ENCODE measurements at regions not wholly inside any gene's neighbourhood (a gene's known extent, or its start where the extent isn't known, plus 50 kb on each side); places are given as distances from the start of the nearest gene placed in this dataset.

DNA sequence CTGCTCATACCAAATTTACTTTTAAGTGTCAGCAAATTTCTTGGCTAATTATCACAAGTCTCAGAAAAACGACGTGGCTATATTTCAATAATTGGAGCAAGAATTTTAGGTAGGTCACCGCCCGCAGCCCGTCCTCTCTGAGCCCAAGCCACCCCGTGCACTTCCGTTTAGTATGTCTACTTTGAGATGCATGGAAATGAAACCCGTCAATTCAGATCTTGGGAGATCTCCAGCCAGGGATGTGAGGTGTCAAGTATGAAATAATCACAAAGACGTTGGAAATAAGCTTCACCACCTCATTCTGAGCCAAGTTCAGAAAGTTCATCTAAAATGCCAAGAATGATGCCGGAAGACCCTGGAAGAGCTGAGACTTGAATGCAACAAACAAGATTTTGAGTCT is 132.6 kb upstream of the IRF2BP2 start:
- TF ChIP-seq CTCF (IDR thresholded peaks at IDR 0.05), result no peak
- TF ChIP-seq EP300 (IDR thresholded peaks at IDR 0.05; ENCODE audit: low read depth), result no peak
- no peak for TF ChIP-seq POLR2AphosphoS5 (IDR thresholded peaks at IDR 0.05)
- TF ChIP-seq POLR2A (IDR thresholded peaks at IDR 0.05), result no peak

Measured in transverse colon (tissue), 4 donors.